Neuronal stem cell (in vitro differentiated cells): ENCODE measurements at regions not wholly inside any gene's neighbourhood (a gene's known extent, or its start where the extent isn't known, plus 50 kb on each side); places are given as distances from the start of the nearest gene placed in this dataset.
"Not testable (repeated sequence)": the region's sequence is repeated elsewhere in the genome, so short reads cannot be mapped to it uniquely, and the experiment has no call there.

Source experiments
- DNase-seq: peaks from one replicate; pipeline ENCODE4 v3.0.0-alpha.2; 2013; ENCODE audit warnings: low spot score
- H2AFZ ChIP-seq: one replicate; pipeline ENCODE4 v1.6.1; 2013; ENCODE audit warnings: mild to moderate bottlenecking, low read length, inconsistent platforms
- H2AK5ac ChIP-seq: 2 replicates; pipeline ENCODE4 v1.6.1; 2013; ENCODE audit warnings: low read depth, mild to moderate bottlenecking, inconsistent platforms, low read length, moderate library complexity, mixed read lengths
- H2BK120ac ChIP-seq: 2 replicates; pipeline ENCODE4 v1.6.1; 2013; ENCODE audit warnings: low read depth, mild to moderate bottlenecking, inconsistent platforms, low read length, moderate library complexity, mixed read lengths
- H2BK12ac ChIP-seq: one replicate; pipeline ENCODE4 v1.6.1; 2013; ENCODE audit warnings: low read length, inconsistent platforms
- H2BK15ac ChIP-seq: 2 replicates; pipeline ENCODE4 v1.6.1; 2013; ENCODE audit warnings: mild to moderate bottlenecking, low read length, inconsistent platforms, mixed read lengths
- H2BK5ac ChIP-seq: one replicate; pipeline ENCODE4 v1.6.1; 2013; ENCODE audit warnings: inconsistent platforms, mild to moderate bottlenecking, low read length, moderate library complexity
- H3K14ac ChIP-seq: one replicate; pipeline ENCODE4 v1.6.1; 2013; ENCODE audit warnings: low read length, inconsistent platforms
- H3K18ac ChIP-seq: 2 replicates; pipeline ENCODE4 v1.6.1; 2013; ENCODE audit warnings: low read length, inconsistent platforms
- H3K23ac ChIP-seq: 2 replicates; pipeline ENCODE4 v1.6.1; 2013; ENCODE audit warnings: low read depth, mild to moderate bottlenecking, mixed read lengths, low read length, inconsistent platforms; ENCODE audit not compliant: poor library complexity
- H3K27ac ChIP-seq: replicated peaks from 3 replicates; pipeline ENCODE4 v1.5.1; 2013; ENCODE audit warnings: low read length, inconsistent platforms
- H3K27me3 ChIP-seq, 3 experiments: 2 replicates each; pipeline ENCODE4 v1.6.1; 2013; ENCODE audit warnings: low read length in 3 of 3, mild to moderate bottlenecking in 2 of 3, inconsistent platforms in 1 of 3, low read depth in 1 of 3, mixed read lengths in 1 of 3, moderate library complexity in 1 of 3; ENCODE audit not compliant: control insufficient read depth in 3 of 3, insufficient read depth in 3 of 3
- H3K36me3 ChIP-seq, 2 donors: replicated peaks in 1 of 2; 2 replicates each; pipeline ENCODE4 v1.6.1; 2013; ENCODE audit warnings: low read length in 2 of 2; ENCODE audit not compliant: control insufficient read depth in 2 of 2, insufficient read depth in 2 of 2
- H3K4ac ChIP-seq: 2 replicates; pipeline ENCODE4 v1.6.1; 2013; ENCODE audit warnings: inconsistent platforms, mild to moderate bottlenecking, low read length, moderate library complexity
- H3K4me1 ChIP-seq, 2 donors: 1 replicate in 1 of 2; 2 replicates in 1 of 2; pipeline ENCODE4 v1.6.1; 2013; ENCODE audit warnings: low read length in 2 of 2, low read depth in 1 of 2; ENCODE audit not compliant: control insufficient read depth in 2 of 2, insufficient read depth in 1 of 2
- H3K4me2 ChIP-seq: one replicate; pipeline ENCODE4 v1.6.1; 2013; ENCODE audit warnings: mild to moderate bottlenecking, low read length, inconsistent platforms; ENCODE audit not compliant: insufficient read depth, poor library complexity, severe bottlenecking
- H3K4me3 ChIP-seq, 2 donors: 2 replicates each; pipeline ENCODE4 v1.5.1; 2013; ENCODE audit warnings: low read length in 2 of 2, mild to moderate bottlenecking in 2 of 2, inconsistent platforms in 1 of 2, moderate library complexity in 1 of 2
- H3K79me1 ChIP-seq: one replicate; pipeline ENCODE4 v1.6.1; 2013; ENCODE audit warnings: low read depth, mild to moderate bottlenecking, inconsistent platforms, low read length, moderate library complexity
- H3K9ac ChIP-seq: one replicate; pipeline ENCODE4 v1.6.1; 2013; ENCODE audit warnings: mild to moderate bottlenecking, low read depth, low read length, inconsistent platforms; ENCODE audit not compliant: poor library complexity
- H3K9me3 ChIP-seq, 2 donors: replicated peaks in 1 of 2; 2 replicates each; pipeline versions ENCODE3 to v1.6.1; 2013; ENCODE audit warnings: low read length in 2 of 2, mild to moderate bottlenecking in 2 of 2, inconsistent platforms in 1 of 2, low read depth in 1 of 2, mixed read lengths in 1 of 2, moderate library complexity in 1 of 2; ENCODE audit not compliant: control insufficient read depth in 2 of 2, insufficient read depth in 1 of 2
- H4K8ac ChIP-seq: one replicate; pipeline ENCODE4 v1.6.1; 2013; ENCODE audit warnings: low read depth, mild to moderate bottlenecking, inconsistent platforms, low read length, moderate library complexity
- H4K91ac ChIP-seq: one replicate; pipeline ENCODE4 v1.6.1; 2013; ENCODE audit warnings: low read length, low read depth, mild to moderate bottlenecking, inconsistent platforms; ENCODE audit not compliant: poor library complexity
- WGBS, 2 donors: extraction: QIAGEN DNeasy Blood & Tissue Kit; methylation state at CpG; one replicate each; pipeline ENCODE4 v1.1.7; 2013; ENCODE audit warnings: missing lambda C conversion rate in 2 of 2, mixed read lengths in 1 of 2; ENCODE audit not compliant: insufficient read length in 2 of 2, insufficient replicate concordance in 1 of 2; ENCODE audit errors: extremely low coverage in 2 of 2; 5-methylcytosine and 5-hydroxymethylcytosine counted together

DNA sequence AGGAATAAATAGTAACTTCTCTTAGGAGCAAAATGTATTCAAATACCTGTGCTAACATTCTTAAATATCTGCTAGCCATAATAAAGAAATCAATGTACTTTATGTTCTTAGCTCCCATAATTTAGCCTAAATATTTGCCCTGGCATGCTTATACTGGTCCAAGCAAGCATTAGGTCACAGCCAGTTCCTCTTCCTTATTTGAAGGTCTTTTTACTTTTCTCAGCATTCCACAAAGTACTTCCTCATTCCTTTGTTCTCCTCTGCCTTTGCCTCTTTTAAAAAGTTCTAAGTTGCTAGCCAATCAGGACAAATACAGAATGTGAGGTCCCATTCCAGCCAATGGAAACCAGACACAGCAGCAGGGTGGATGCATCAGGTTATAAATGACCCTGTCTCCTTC lies 102.9 kb upstream of the INTU start:
- not testable (repeated sequence) for H3K4ac ChIP-seq, H3K18ac ChIP-seq, H2BK12ac ChIP-seq, H2BK120ac ChIP-seq, H3K27me3 ChIP-seq, H4K91ac ChIP-seq, H2BK15ac ChIP-seq, H3K14ac ChIP-seq, H3K9me3 ChIP-seq, H3K79me1 ChIP-seq, H4K8ac ChIP-seq, H2BK5ac ChIP-seq, DNase-seq, H3K4me3 ChIP-seq, H3K23ac ChIP-seq, H2AK5ac ChIP-seq, H3K36me3 ChIP-seq, H3K4me1 ChIP-seq, H3K9ac ChIP-seq, H3K27ac ChIP-seq, H3K4me2 ChIP-seq, H2AFZ ChIP-seq

DNA sequence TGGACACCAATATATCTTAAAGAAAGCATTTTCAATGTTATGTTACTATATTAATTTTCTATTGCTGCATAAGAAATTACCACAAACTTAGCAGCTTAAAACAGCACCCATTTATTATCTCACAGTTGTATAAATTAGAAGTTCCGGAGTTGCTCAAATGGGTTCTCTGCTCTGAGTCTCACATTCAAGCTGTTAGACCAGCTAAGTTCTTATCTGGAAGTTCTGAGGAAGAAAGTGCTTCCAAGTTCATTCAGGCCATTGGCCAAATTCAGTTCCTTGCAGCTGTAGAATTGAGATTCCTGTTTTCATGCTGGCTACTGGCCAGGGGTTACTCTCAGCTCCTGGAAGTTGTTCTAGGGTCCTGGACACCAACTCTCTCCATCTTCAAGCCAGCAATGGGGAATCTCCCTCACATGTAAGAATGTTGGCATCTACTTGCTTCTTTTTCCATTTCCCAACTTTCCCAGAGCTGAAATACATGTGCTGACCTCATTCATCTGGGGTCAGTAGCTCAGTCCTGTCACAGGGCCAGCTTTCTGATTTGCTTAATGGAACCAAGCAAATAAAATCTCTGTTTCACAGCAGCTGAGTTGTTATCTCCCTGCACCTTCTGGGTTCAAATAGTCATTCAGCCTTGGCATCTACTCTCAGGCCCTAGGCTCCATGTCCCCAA lies 99.6 kb upstream of the INTU start:
- Histone ChIP-seq H4K8ac (no peak overlapping the region), H2BK12ac (no peak overlapping the region), H3K14ac (no peak overlapping the region), H2BK120ac (no peak overlapping the region), H3K79me1 (no peaks in the 10 kb centered on the region), H3K4me3 (no peak overlapping the region), H3K9me3 (no peaks in the 10 kb centered on the region), H2BK5ac (no peak overlapping the region), H3K27ac (no peak overlapping the region), H4K91ac (no peak overlapping the region), H2AFZ (no peak overlapping the region), H2AK5ac (no peak overlapping the region), H3K4ac (no peak overlapping the region), H2BK15ac (no peak overlapping the region), H3K4me2 (no peak overlapping the region), H3K23ac (no peak overlapping the region), H3K27me3 (no peaks in the 10 kb centered on the region), H3K4me1 (no peaks in the 10 kb centered on the region), H3K9ac (no peak overlapping the region), H3K18ac (no peak overlapping the region), H3K36me3 (no peaks in the 10 kb centered on the region)
- DNase-seq = no peak
- no CpG with 5 or more reads among the region's 1 CpG for WGBS, 2 donors

GRCh38 chr4:127534041-127534825 lies 98.5 kb upstream of the INTU start:
- Histone ChIP-seq H4K91ac (no peak overlapping the region), H3K18ac (no peak overlapping the region), H3K27me3 (no peaks in the 10 kb centered on the region), H3K36me3 (no peaks in the 10 kb centered on the region), H3K4me2 (no peak overlapping the region), H3K79me1 (no peaks in the 10 kb centered on the region), H3K4me3 (no peak overlapping the region), H3K9ac (no peak overlapping the region), H2BK15ac (no peak overlapping the region), H3K14ac (no peak overlapping the region), H3K4me1 (no peaks in the 10 kb centered on the region), H3K27ac (no peak overlapping the region), H2AK5ac (no peak overlapping the region), H3K9me3 (no peaks in the 10 kb centered on the region), H2BK12ac (no peak overlapping the region), H3K23ac (no peak overlapping the region), H2AFZ (no peak overlapping the region), H2BK5ac (no peak overlapping the region), H2BK120ac (no peak overlapping the region), H4K8ac (no peak overlapping the region), H3K4ac (no peak overlapping the region)
- no peak for DNase-seq
- no CpG with 5 or more reads among the region's 4 CpGs for WGBS, 2 donors

DNA sequence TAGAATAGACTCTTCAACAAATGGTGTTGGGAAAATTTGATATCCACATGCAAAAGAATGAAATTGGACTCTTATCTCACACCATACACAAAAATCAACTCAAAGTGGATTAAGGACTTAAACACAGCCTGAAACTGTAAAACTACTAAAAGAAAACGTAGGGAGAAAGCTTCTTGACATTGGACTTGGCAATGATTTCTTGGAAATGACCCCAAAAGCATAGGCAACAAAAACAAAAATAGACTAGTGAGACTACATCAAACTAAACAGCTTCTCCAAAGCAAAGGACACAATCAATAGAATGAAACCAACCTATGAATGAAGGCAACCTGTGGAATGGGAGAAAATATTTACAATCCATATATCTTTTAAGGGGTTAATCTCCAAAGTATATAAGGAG lies 94.7 kb upstream of the INTU start:
- Histone ChIP-seq H2AFZ (no peak overlapping the region), H4K8ac (no peak overlapping the region), H3K23ac (no peak overlapping the region), H3K14ac (no peak overlapping the region), H2AK5ac (no peak overlapping the region), H3K9ac (no peak overlapping the region), H3K79me1 (no peaks in the 10 kb centered on the region), H3K9me3 (no peaks in the 10 kb centered on the region), H3K36me3 (no peaks in the 10 kb centered on the region), H3K4me2 (no peak overlapping the region), H2BK12ac (no peak overlapping the region), H3K18ac (no peak overlapping the region), H3K27me3 (no peaks in the 10 kb centered on the region), H4K91ac (no peak overlapping the region), H2BK120ac (no peak overlapping the region), H3K4me3 (no peak overlapping the region), H3K27ac (no peak overlapping the region), H2BK5ac (no peak overlapping the region), H3K4ac (no peak overlapping the region), H2BK15ac (no peak overlapping the region), H3K4me1 (no peaks in the 10 kb centered on the region)
- no CpG with 5 or more reads among the region's 1 CpG for WGBS, 2 donors
- no peak for DNase-seq
